Endothelial cell (in vitro differentiated cells): ENCODE measurements at regions not wholly inside any gene's neighbourhood (a gene's known extent, or its start where the extent isn't known, plus 50 kb on each side); places are given as distances from the start of the nearest gene placed in this dataset.
A peak's percentile ranks its signal among the peaks of the same experiment; 100 is the strongest.

Experiments
- DNase-seq: peaks from one replicate; pipeline ENCODE4 v3.0.0; 2021; ENCODE audit warnings: low spot score
- H3K27ac Mint-ChIP-seq: one replicate; pipeline ENCODE4 v1.8.0; 2021; ENCODE audit warnings: mixed read lengths, inconsistent platforms; ENCODE audit not compliant: unreplicated experiment
- H3K27me3 Mint-ChIP-seq: one replicate; pipeline ENCODE4 v1.8.0; 2021; ENCODE audit warnings: mild to moderate bottlenecking, moderate library complexity, mixed read lengths, inconsistent platforms; ENCODE audit not compliant: unreplicated experiment
- H3K36me3 Mint-ChIP-seq: one replicate; pipeline ENCODE4 v1.8.0; 2021; ENCODE audit warnings: mild to moderate bottlenecking, low read depth, mixed read lengths, inconsistent platforms; ENCODE audit not compliant: unreplicated experiment
- H3K4me1 Mint-ChIP-seq: one replicate; pipeline ENCODE4 v1.8.0; 2021; ENCODE audit warnings: mild to moderate bottlenecking, mixed read lengths, inconsistent platforms; ENCODE audit not compliant: unreplicated experiment
- H3K4me3 Mint-ChIP-seq: one replicate; pipeline ENCODE4 v1.8.0; 2021; ENCODE audit warnings: mild to moderate bottlenecking, mixed read lengths, inconsistent platforms; ENCODE audit not compliant: unreplicated experiment
- H3K9me3 Mint-ChIP-seq: one replicate; pipeline ENCODE4 v1.8.0; 2021; ENCODE audit warnings: mixed read lengths, inconsistent platforms; ENCODE audit not compliant: unreplicated experiment
- CTCF ChIP-seq: fragments of 200-600 bp; sonication (generic); IDR thresholded peaks from one replicate; pipeline ENCODE4 v1.5.0; 2021; ENCODE audit warnings: antibody characterized with exemption; ENCODE audit not compliant: unreplicated experiment

- peak overlapping the region; percentile 88 for H3K4me3 Mint-ChIP-seq
- peaks cover 15% of the 10 kb centered on the region for H3K4me1 Mint-ChIP-seq
- DNase-seq = no peak
- peaks cover 2% of the 10 kb centered on the region for H3K27me3 Mint-ChIP-seq
- peaks cover 3% of the 10 kb centered on the region for H3K36me3 Mint-ChIP-seq
- no peak for TF ChIP-seq CTCF
- H3K27ac Mint-ChIP-seq = no peak overlapping the region
- H3K9me3 Mint-ChIP-seq = no peaks in the 10 kb centered on the region
Observed at GRCh38 chrX:13936521-13937225, 93.0 kb downstream of the GEMIN8 start.

- TF ChIP-seq CTCF = no peak
- H3K27ac Mint-ChIP-seq = no peak overlapping the region
- H3K9me3 Mint-ChIP-seq = no peaks in the 10 kb centered on the region
- peaks cover 3% of the 10 kb centered on the region for H3K36me3 Mint-ChIP-seq
- peaks cover 2% of the 10 kb centered on the region for H3K27me3 Mint-ChIP-seq
- H3K4me3 Mint-ChIP-seq = no peak overlapping the region
- H3K4me1 Mint-ChIP-seq = peaks cover 13% of the 10 kb centered on the region
- DNase-seq = no peak
Observed at GRCh38 chrX:13934731-13935130, 95.0 kb downstream of the GEMIN8 start.

GRCh38 chrX:13933851-13934250 lies 95.8 kb downstream of the GEMIN8 start:
- Mint-ChIP-seq H3K9me3 (no peaks in the 10 kb centered on the region), H3K27ac (no peak overlapping the region), H3K27me3 (no peaks in the 10 kb centered on the region), H3K4me1 (peaks cover 12% of the 10 kb centered on the region), H3K36me3 (no peaks in the 10 kb centered on the region), H3K4me3 (no peak overlapping the region)
- no peak for DNase-seq
- TF ChIP-seq CTCF = no peak

- TF ChIP-seq CTCF = no peak
- Mint-ChIP-seq H3K27ac (no peak overlapping the region), H3K9me3 (no peaks in the 10 kb centered on the region), H3K27me3 (no peaks in the 10 kb centered on the region), H3K4me3 (no peak overlapping the region), H3K4me1 (peaks cover 12% of the 10 kb centered on the region), H3K36me3 (no peaks in the 10 kb centered on the region)
- DNase-seq = no peak
Observed at GRCh38 chrX:13933352-13933751, 96.3 kb downstream of the GEMIN8 start.

- Mint-ChIP-seq H3K4me1 (peaks cover 12% of the 10 kb centered on the region), H3K27me3 (no peaks in the 10 kb centered on the region), H3K9me3 (no peaks in the 10 kb centered on the region), H3K4me3 (no peak overlapping the region), H3K36me3 (no peaks in the 10 kb centered on the region), H3K27ac (no peak overlapping the region)
- no peak for DNase-seq
- no peak for TF ChIP-seq CTCF
Observed at GRCh38 chrX:13932416-13932815, 97.3 kb downstream of the GEMIN8 start.
